ENCODE measurements at regions not wholly inside any gene's neighbourhood (a gene's known extent, or its start where the extent isn't known, plus 50 kb on each side); places are given as distances from the start of the nearest gene placed in this dataset.

DNA sequence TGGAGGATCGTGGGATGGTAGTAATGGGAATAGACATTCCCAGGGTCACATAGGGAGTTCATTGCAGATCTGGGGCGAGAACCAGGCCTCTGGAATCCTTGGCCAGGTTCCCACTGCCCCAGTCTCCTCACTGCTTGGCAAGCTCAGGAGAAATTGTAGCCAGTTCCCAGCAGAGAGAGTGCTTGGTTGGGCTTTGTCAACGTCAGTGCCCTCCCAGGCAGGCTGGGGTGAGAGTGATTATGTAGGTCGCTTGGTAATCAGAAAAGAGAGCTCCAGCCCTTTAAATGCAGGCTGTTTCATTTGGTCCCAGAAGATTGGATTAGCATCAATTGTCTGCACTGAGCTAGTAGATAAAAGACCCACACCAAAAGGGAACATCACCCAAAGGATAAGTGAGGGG is 51.8 kb upstream of the GALNT10 start:
- Histone ChIP-seq H3K4me1 (no peaks in the 10 kb centered on the region), H3K36me3 (no peaks in the 10 kb centered on the region), H3K27me3 (no peaks in the 10 kb centered on the region), H3K9me3 (no peaks in the 10 kb centered on the region), H3K27ac (no peak overlapping the region), H3K4me3 (no peak overlapping the region)
- TF ChIP-seq POLR2AphosphoS5 (IDR thresholded peaks at IDR 0.05) (no peak), EP300 (IDR thresholded peaks at IDR 0.05) (no peak), POLR2A (IDR thresholded peaks at IDR 0.05) (no peak)
- ATAC-seq (ENCODE audit: low FRiP score in 2 of 2), result peak in 1 of 2 donors; percentile 12
- 54 to 71% methylated on average over 4 of the region's 4 CpGs for WGBS, 2 donors
- no peak for DNase-seq

DNA sequence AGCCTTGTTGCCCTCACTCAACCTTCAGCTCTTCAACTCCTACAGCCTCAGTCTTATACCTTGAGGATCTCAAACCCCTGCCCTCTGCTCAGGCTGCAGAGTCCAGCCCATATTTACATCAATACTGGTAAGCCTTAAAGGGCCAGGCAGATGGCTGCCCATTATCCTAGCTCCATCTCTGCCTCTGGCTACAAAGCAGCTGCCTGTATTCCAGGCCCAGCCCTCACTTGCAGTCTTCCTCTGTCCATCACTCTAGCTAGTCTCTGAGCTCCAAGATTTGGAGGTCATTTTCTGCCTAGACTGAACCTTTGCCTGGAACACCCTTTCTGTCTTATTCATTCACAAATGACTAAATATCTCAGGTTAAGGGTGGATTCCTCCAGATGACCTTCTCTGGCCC is 50.2 kb upstream of the GALNT10 start:
- TF ChIP-seq POLR2AphosphoS5 (IDR thresholded peaks at IDR 0.05) (no peak), POLR2A (IDR thresholded peaks at IDR 0.05) (no peak), EP300 (IDR thresholded peaks at IDR 0.05) (no peak)
- TF ChIP-seq, protein P1, sequence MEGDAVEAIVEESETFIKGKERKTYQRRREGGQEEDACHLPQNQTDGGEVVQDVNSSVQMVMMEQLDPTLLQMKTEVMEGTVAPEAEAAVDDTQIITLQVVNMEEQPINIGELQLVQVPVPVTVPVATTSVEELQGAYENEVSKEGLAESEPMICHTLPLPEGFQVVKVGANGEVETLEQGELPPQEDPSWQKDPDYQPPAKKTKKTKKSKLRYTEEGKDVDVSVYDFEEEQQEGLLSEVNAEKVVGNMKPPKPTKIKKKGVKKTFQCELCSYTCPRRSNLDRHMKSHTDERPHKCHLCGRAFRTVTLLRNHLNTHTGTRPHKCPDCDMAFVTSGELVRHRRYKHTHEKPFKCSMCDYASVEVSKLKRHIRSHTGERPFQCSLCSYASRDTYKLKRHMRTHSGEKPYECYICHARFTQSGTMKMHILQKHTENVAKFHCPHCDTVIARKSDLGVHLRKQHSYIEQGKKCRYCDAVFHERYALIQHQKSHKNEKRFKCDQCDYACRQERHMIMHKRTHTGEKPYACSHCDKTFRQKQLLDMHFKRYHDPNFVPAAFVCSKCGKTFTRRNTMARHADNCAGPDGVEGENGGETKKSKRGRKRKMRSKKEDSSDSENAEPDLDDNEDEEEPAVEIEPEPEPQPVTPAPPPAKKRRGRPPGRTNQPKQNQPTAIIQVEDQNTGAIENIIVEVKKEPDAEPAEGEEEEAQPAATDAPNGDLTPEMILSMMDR (IDR thresholded peaks at IDR 0.05), result no peak
- Histone ChIP-seq H3K27me3 (no peaks in the 10 kb centered on the region), H3K4me1 (no peaks in the 10 kb centered on the region), H3K27ac (no peak overlapping the region), H3K9me3 (no peaks in the 10 kb centered on the region), H3K36me3 (no peaks in the 10 kb centered on the region), H3K4me3 (no peak overlapping the region)
- DNase-seq (no peak), ATAC-seq (ENCODE audit: low FRiP score in 2 of 2) (peak in 1 of 2 donors; percentile 15)
